ENCODE measurements at regions not wholly inside any gene's neighbourhood (a gene's known extent, or its start where the extent isn't known, plus 50 kb on each side); places are given as distances from the start of the nearest gene placed in this dataset.
A peak's percentile ranks its signal among the peaks of the same experiment; 100 is the strongest.

DNA sequence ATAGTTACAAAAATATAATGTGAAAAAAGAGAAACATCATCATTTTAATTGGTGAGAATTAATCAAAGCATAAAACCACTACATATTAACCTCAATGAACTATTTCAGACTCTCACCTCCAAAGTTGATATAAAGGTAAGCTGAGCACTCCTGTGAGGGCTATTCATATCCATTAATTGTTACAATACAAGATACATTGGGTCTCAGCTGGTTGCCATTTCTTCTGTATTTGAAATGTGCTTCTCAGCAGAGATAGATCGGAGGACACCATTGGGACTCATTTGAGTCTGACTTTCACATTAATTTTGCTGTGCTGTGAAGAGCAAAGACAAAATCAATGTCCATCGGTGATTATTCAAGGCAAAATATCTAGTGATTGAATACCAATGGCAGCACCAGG is 459.5 kb upstream of the GOT2 start:
- Mint-ChIP-seq H3K36me3 (ENCODE audit: low read depth) (no peaks in the 10 kb centered on the region), H3K4me1 (no peaks in the 10 kb centered on the region; the same call in 2 of the 3 replicates), H3K9me3 (no peaks in the 10 kb centered on the region), H3K4me3 (no peak overlapping the region), H3K27me3 (ENCODE audit: insufficient read depth, low read depth, poor library complexity) (peaks cover 6% of the 10 kb centered on the region), H3K27ac (no peak overlapping the region)
- no peak overlapping the region for H3K4me2 ChIP-seq
- no peak for TF ChIP-seq JUNB (IDR thresholded peaks at IDR 0.05; ENCODE audit: unreplicated experiment)
- no peak for TF ChIP-seq EZH2phosphoT487 (IDR thresholded peaks at IDR 0.05; ENCODE audit: unreplicated experiment)
- no peak for TF ChIP-seq ZNF331 (CRISPR knock-in tag; IDR thresholded peaks at IDR 0.05; ENCODE audit: low read depth)
- no peak for TF ChIP-seq CREB1 (CRISPR knock-in tag; IDR thresholded peaks at IDR 0.05; ENCODE audit: low read depth)
- TF ChIP-seq ETS1 (IDR thresholded peaks at IDR 0.05): no peak
- H3K27me3 ChIP-seq (ENCODE audit: insufficient read depth): no peaks in the 10 kb centered on the region
- H3K79me2 ChIP-seq (replicated peaks; ENCODE audit: insufficient read depth): no peaks in the 10 kb centered on the region
- H3K4me1 ChIP-seq (ENCODE audit: insufficient read depth): no peaks in the 10 kb centered on the region
- no peak overlapping the region for H2AFZ ChIP-seq
- H3K9me2 ChIP-seq (ENCODE audit: insufficient read depth): peaks cover 7% of the 10 kb centered on the region; the same call in 1 of the 2 replicates
- no peaks in the 10 kb centered on the region for H3F3A ChIP-seq (replicated peaks; ENCODE audit: low read depth)
- H3K4me3 ChIP-seq: no peak overlapping the region
- ATAC-seq (no peak), DNase-seq (ENCODE audit: low spot score) (no peak)
- no peaks in the 10 kb centered on the region for H4K20me1 ChIP-seq (replicated peaks; ENCODE audit: insufficient read depth)
- no peak overlapping the region for H3K27ac ChIP-seq (ENCODE audit: low read depth)
- H3K36me3 ChIP-seq (ENCODE audit: insufficient read depth): no peaks in the 10 kb centered on the region

GRCh38 chr16:59192551-59193199 is 458.6 kb upstream of the GOT2 start:
- H3K4me3 Mint-ChIP-seq: no peak overlapping the region
- DNase-seq (ENCODE audit: low spot score) (peak; percentile 91), ATAC-seq (peak; percentile 86)
- TF ChIP-seq CTCF (conservative IDR thresholded peaks at IDR 0.05; ENCODE audit: low read depth in 2 of 2) (peak; percentile 72 to 75), ETS1 (IDR thresholded peaks at IDR 0.05) (no peak)
- Histone ChIP-seq H4K20me1 (replicated peaks; ENCODE audit: insufficient read depth) (no peaks in the 10 kb centered on the region), H3K4me3 (no peak overlapping the region), H3K27ac (ENCODE audit: low read depth) (no peak overlapping the region), H3K9me2 (ENCODE audit: insufficient read depth) (peaks cover 7% of the 10 kb centered on the region; the same call in 1 of the 2 replicates), H3K36me3 (ENCODE audit: insufficient read depth) (no peaks in the 10 kb centered on the region), H3K79me2 (replicated peaks; ENCODE audit: insufficient read depth) (no peaks in the 10 kb centered on the region), H3K4me2 (no peak overlapping the region), H3K4me1 (ENCODE audit: insufficient read depth) (no peaks in the 10 kb centered on the region), H2AFZ (peak overlapping the region; percentile 52; the same call in 1 of the 2 replicates), H3K27me3 (ENCODE audit: insufficient read depth) (no peaks in the 10 kb centered on the region), H3F3A (replicated peaks; ENCODE audit: low read depth) (no peaks in the 10 kb centered on the region)
- H3K4me1 Mint-ChIP-seq: no peaks in the 10 kb centered on the region; the same call in 2 of the 3 replicates
- H3K27me3 Mint-ChIP-seq (ENCODE audit: insufficient read depth, low read depth, poor library complexity): peaks cover 6% of the 10 kb centered on the region
- no peaks in the 10 kb centered on the region for H3K9me3 Mint-ChIP-seq
- H3K36me3 Mint-ChIP-seq (ENCODE audit: low read depth): no peaks in the 10 kb centered on the region
- H3K27ac Mint-ChIP-seq: no peak overlapping the region
